C4-2B (cell line): ENCODE measurements at regions not wholly inside any gene's neighbourhood (a gene's known extent, or its start where the extent isn't known, plus 50 kb on each side); places are given as distances from the start of the nearest gene placed in this dataset.

Source experiments
- H3K27ac ChIP-seq: fragments of 450-650 bp; 2 replicates; pipeline ENCODE4 v1.5.1; 2017
- ZFX ChIP-seq: fragments of 450-650 bp; IDR thresholded peaks from 2 replicates; pipeline ENCODE4 v1.6.1; 2017
- TF ChIP-seq, protein P1 (sequence below): fragments of 450-650 bp; conservative IDR thresholded peaks from 2 replicates; pipeline ENCODE4 v1.5.1; 2017; ENCODE audit warnings: mild to moderate bottlenecking

DNA sequence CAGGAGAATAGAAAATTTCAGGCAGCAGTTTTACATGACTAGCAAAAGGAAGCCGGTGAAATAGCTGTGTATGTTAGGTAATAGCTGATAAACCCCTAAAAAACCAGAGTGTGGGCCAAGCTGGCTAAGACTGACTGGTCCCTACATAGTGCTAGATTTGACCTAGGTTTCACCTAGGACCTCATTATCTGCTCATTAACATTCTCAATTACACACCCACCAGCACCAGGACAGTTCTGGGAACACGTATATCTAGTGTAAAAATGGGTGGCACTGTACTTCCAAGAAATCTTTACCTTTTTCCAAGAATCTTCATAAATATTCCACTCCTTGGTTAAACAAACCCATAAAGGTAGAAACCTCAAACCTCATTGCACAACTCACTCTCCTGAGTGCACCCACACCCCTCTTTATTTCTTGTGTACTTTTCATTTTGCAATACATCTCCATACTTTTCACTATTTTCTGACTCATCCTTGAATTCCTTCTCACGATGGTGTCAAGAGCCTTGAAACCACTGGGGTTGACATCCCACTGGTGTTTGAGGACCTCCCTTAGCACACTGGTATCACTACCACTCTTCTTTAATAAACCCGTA is 262.7 kb upstream of the KCNJ16 start:
- H3K27ac ChIP-seq: no peak overlapping the region
- TF ChIP-seq, protein P1, sequence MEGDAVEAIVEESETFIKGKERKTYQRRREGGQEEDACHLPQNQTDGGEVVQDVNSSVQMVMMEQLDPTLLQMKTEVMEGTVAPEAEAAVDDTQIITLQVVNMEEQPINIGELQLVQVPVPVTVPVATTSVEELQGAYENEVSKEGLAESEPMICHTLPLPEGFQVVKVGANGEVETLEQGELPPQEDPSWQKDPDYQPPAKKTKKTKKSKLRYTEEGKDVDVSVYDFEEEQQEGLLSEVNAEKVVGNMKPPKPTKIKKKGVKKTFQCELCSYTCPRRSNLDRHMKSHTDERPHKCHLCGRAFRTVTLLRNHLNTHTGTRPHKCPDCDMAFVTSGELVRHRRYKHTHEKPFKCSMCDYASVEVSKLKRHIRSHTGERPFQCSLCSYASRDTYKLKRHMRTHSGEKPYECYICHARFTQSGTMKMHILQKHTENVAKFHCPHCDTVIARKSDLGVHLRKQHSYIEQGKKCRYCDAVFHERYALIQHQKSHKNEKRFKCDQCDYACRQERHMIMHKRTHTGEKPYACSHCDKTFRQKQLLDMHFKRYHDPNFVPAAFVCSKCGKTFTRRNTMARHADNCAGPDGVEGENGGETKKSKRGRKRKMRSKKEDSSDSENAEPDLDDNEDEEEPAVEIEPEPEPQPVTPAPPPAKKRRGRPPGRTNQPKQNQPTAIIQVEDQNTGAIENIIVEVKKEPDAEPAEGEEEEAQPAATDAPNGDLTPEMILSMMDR: no peak
- no peak for TF ChIP-seq ZFX

DNA sequence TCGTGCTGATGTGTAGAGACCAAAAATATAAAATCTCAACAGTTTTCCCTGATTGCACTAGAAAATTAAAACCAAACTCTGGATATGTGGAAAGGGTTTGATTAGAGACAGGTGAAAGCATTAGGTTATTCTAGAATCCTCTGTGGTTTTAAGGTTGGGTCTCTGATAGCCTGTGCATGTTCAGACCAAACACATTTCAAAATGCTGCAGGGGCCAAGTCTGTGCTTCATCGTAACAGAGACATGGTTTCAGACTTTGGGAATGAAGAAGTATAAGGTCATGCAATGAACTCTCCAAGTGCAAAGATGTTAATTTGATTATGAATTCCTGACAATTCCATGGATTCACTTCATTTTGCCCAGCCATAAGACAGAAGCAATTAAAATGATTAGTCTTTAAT is 261.0 kb upstream of the KCNJ16 start:
- TF ChIP-seq ZFX: no peak
- TF ChIP-seq, protein P1: no peak
- no peak overlapping the region for H3K27ac ChIP-seq

DNA sequence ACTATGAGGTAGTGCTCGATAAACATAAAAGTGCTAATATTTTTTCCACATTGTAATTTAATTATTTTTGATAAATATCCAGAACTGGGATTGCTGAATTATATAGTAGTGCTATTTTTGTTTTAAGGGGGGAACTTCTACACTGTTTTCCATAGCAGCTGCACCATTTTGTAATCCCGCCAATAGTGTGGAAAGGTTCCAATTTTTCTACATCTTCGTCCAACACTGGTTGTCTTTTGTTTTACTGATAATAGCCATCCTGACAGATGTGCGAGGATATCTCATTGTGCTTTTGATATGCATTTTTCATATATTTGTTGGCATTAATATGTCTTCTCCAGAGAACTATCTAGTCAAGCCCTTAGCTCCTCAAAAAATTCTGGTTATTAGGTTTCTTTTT is 259.6 kb upstream of the KCNJ16 start:
- H3K27ac ChIP-seq: no peak overlapping the region
- TF ChIP-seq, protein P1: no peak
- no peak for TF ChIP-seq ZFX

DNA sequence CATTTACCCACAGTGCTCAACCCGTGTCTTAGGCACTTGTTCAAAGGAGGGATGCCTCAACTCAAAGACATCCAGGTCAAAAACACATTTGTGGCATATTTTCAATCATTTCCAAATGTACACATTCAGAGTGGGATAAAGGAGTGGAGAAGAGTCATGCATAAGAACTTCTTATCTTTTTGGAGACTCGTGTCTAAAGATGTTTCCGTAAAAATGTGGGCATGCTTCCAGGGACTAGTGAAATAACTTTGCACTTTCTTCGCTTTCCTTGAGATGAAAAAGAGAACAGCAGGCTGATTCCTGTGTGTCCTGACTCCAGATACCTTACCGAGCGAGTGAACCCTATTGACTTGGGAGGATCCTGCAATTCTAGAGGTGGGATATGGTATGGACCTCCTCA is 256.6 kb upstream of the KCNJ16 start:
- TF ChIP-seq, protein P1: no peak
- no peak for TF ChIP-seq ZFX
- no peak overlapping the region for H3K27ac ChIP-seq

DNA sequence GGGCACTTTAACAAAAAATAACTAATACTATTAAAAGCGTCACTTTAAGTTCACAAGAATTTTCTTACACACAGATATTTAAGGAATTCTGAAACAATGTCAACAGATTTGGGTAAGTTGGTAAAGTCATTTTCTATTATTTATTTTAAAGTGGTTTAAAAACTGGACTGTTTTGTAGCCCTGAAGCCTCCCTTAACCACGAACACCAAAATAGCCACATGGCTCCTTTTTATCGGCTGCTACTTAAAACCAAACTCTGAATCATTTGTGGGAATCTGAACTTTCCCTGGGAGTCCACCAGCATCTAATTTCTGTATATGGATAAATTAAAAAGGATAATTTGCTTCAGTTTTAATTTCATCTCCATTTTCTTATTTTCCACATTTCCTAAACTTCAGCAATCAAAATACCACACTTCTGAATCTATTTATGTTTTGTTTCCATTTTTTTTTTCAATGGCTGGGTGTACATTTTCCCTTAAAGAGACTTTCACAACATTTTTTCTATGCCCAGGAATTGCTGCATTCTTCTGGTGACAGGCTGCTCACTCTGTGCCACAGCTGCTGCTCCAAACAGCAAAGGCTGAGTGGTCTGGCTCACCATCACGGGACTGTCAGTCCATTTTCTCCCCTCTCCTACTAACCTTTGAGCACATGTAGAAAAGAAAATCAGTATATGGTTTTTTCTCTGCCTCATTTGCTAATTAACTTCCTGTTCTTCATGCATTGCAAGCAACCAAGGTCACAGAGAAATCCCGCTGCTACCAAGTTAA is 255.5 kb upstream of the KCNJ16 start:
- no peak for TF ChIP-seq ZFX
- TF ChIP-seq, protein P1: no peak
- no peak overlapping the region for H3K27ac ChIP-seq

DNA sequence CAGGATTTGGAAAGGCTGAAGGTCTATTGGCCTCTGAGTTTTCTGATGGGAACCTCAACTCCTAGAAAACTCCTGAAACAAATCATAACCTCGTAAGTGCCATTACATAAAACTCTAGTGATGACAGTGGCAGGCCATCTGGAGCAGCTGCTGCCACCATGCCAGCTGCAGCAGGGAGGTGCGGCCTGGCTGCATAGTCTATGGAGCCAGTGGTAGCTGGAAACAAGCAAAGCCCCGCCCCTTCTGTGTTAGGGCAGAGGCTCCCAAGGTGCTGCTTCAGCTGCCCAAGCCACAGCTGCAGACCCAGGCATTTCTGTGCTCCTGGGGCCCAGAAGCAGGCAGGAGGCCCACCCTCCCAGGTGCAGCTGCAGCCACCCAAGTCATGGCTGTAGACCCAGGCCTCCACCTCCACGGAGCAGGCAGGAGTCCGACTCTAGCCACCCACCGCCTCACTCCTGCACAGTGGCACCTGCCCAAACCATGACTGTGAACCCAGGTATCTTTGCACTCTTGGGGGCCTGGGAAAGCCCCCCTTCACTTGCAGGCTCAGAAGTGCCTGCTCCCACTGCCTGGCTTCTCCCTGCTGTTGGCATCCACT is 254.1 kb upstream of the KCNJ16 start:
- no peak overlapping the region for H3K27ac ChIP-seq
- no peak for TF ChIP-seq ZFX
- TF ChIP-seq, protein P1: no peak

DNA sequence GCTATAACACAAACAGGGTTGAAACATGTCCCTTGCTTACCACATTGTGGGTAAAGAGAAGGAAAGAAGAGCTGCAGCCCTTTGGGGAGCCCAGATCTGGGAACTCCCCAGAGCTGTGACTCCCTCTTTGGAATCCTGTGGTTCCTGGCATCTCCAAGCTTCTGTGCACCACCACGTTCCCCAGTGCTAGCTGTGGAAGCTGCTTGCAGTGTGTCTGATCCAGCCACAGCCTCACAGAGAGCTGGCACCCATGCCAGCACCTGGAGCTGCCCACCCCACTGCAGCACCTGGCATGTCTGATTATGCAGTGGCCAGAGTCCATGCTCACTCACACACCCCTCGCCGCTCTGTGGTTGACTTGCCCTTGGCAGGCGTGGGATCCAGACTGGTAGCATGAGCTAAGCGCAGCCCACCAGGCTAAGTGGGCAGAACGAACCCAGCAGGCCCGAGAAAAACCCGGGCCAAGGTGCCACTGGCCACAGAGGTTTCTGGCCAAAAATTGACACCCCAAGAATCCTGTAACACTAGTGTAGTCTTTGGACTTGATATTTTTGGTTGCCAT is 252.6 kb upstream of the KCNJ16 start:
- TF ChIP-seq ZFX: no peak
- TF ChIP-seq, protein P1: no peak
- H3K27ac ChIP-seq: no peak overlapping the region
